ENCODE measurements at regions not wholly inside any gene's neighbourhood (a gene's known extent, or its start where the extent isn't known, plus 50 kb on each side); places are given as distances from the start of the nearest gene placed in this dataset.

DNA sequence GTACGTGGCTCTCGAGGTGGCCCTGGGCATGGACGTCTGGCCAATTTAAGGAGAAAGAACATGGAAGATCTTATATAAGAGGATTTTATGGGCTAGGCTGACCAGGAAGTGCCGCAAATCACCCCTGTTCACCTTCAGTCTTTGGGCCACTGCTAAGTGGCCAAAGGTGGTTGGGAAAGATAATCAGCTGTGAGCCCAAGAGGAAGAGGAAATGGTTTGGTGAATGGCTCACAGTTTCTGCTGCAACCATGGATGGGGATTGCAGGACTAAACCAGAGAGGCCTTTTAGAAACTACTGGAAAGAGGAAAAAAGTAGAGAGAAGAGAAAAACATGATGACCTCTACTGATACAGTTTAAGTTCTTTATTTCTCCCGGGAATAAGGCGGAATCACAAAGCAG, 96.0 kb upstream of the ARHGAP20 start:
- no peak for DNase-seq
- Mint-ChIP-seq H3K27ac (no peak overlapping the region), H3K27me3 (no peaks in the 10 kb centered on the region), H3K4me1 (no peaks in the 10 kb centered on the region), H3K36me3 (ENCODE audit: low read depth) (no peaks in the 10 kb centered on the region), H3K4me3 (no peak overlapping the region), H3K9me3 (no peaks in the 10 kb centered on the region)
- CTCF ChIA-PET = no interaction called here
- POLR2A ChIA-PET = no interaction called here

DNA sequence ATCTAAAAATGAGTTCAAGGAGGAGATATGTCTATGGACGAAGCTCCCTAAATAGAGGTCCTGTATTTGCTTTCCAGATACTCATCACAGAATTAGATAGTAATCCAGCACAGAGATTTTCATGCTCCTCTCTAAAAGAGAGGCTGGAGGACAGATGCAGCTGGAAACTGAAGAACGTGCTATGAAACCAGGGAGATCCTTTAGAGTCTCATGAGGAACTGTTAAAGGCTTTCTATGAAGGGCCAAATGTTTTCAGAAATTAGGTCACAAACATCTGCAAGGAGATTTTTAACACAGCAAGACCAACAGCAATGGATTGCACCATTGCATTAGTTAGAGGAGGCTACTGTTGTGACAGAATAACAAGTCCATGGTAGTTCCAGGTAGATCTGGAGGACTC, 95.6 kb upstream of the ARHGAP20 start:
- Mint-ChIP-seq H3K4me3 (no peak overlapping the region), H3K9me3 (no peaks in the 10 kb centered on the region), H3K36me3 (ENCODE audit: low read depth) (no peaks in the 10 kb centered on the region), H3K27me3 (no peaks in the 10 kb centered on the region), H3K27ac (no peak overlapping the region), H3K4me1 (no peaks in the 10 kb centered on the region)
- CTCF ChIA-PET = no interaction called here
- no peak for DNase-seq
- POLR2A ChIA-PET = no interaction called here

DNA sequence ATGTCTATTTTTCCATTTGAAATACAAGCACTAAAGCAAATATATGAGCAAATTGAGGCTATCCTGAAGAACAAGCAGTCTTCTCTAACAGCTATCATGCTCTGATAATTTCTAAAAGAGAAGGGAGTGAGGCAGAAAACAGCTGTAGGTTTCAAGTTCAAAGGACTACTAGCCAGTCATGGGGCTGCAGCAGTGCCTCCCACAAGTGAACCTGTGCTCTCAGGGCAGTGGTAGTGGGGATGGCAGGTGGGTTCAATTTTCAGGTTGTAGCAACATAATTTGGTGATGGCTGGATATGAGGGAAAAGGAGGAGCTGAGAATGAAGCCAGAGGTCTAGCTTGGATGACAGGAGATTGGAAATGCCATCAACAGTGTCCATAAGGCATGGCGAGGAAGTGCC, 93.5 kb upstream of the ARHGAP20 start:
- CTCF ChIA-PET = no interaction called here
- no peak for DNase-seq

DNA sequence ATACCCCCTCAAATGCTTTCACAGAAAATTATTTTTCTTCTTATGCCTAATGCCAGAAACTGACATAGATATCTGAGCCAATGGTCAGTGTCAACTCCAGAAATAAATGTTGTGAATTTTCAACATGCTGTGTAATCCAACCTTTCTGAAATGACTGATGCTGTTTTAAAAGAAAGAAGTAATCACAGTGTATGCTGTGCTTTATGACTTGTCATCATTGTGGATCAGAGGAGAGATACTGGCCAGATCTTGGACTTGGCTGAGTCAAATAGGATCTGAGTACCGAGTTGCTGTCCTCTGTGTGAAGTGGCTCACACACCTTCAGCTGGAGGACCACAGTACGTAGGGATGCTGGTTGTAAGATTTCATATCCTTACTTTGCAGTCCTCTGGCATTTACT, 89.9 kb upstream of the ARHGAP20 start:
- Mint-ChIP-seq H3K36me3 (ENCODE audit: low read depth) (no peaks in the 10 kb centered on the region), H3K9me3 (no peaks in the 10 kb centered on the region), H3K27ac (no peak overlapping the region), H3K4me1 (no peaks in the 10 kb centered on the region), H3K27me3 (no peaks in the 10 kb centered on the region), H3K4me3 (no peak overlapping the region)
- ChIA-PET POLR2A (no interaction called here), CTCF (no interaction called here)
- DNase-seq = no peak

More for the DNA sequence above, 93.5 kb upstream of the ARHGAP20 start:
- no peaks in the 10 kb centered on the region for H3K4me1 Mint-ChIP-seq
- no peak overlapping the region for H3K27ac Mint-ChIP-seq
- no peaks in the 10 kb centered on the region for H3K9me3 Mint-ChIP-seq
- H3K36me3 Mint-ChIP-seq (ENCODE audit: low read depth) = no peaks in the 10 kb centered on the region
- no peaks in the 10 kb centered on the region for H3K27me3 Mint-ChIP-seq
- no peak overlapping the region for H3K4me3 Mint-ChIP-seq
- POLR2A ChIA-PET = no interaction called here

DNA sequence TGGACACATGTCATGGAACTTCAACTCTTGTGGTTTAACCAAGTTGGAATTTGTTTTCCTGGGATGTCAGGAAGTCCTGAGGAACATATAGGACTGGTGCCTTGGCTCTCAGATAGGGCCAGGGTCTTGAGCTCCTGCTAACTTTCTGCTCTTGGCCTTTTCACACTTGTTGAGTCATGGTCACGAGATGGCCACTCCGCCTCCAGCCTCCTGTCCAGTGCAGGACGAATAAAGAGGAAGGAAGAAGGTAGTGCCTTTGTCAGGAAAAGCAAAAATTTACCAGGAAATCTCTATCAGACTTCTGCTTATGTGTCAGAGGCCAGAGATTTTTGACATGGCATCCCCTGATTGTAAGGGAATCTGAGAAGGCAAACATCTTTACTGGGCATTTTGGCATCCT, 89.1 kb upstream of the ARHGAP20 start:
- no peaks in the 10 kb centered on the region for H3K27me3 Mint-ChIP-seq
- H3K36me3 Mint-ChIP-seq (ENCODE audit: low read depth) = no peaks in the 10 kb centered on the region
- H3K4me3 Mint-ChIP-seq = no peak overlapping the region
- no peaks in the 10 kb centered on the region for H3K4me1 Mint-ChIP-seq
- ChIA-PET POLR2A (no interaction called here), CTCF (no interaction called here)
- no peaks in the 10 kb centered on the region for H3K9me3 Mint-ChIP-seq
- DNase-seq = no peak
- no peak overlapping the region for H3K27ac Mint-ChIP-seq

DNA sequence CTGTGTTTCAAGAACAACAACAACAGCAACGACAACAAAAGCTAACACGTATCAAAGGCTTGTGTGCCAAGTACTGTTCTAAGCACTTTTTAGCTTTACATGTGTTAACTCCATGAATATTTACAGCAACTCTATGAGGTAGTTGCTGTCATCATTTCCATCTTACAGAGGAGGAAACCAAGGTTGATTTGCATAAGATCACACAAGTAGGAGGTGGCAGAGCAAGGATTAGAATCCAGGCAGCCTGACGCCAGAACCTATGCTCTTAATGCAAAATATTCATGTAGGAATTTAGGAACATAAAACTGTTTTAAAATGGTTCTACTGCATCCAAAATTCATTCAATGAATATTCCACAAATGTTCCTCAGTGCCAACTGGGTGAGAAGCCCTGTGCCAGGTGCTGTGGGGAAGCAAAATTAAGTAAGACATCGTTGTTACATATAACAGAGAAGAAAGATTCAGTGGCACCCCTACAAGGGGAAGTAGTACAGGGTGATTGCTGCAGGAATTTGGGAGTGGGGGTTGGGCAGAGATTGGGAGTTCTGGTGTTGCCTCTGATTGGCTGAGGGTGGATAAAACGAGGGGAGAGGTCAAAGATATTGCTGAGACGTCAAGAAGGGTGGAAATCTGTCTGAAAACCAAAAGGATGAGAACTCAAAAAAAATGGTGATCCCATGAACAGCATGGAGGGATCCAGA, 86.1 kb upstream of the ARHGAP20 start:
- DNase-seq = no peak
- Mint-ChIP-seq H3K4me1 (no peaks in the 10 kb centered on the region), H3K27ac (no peak overlapping the region), H3K27me3 (no peaks in the 10 kb centered on the region), H3K36me3 (ENCODE audit: low read depth) (no peaks in the 10 kb centered on the region), H3K9me3 (no peaks in the 10 kb centered on the region), H3K4me3 (no peak overlapping the region)
- ChIA-PET CTCF (no interaction called here), POLR2A (no interaction called here)

DNA sequence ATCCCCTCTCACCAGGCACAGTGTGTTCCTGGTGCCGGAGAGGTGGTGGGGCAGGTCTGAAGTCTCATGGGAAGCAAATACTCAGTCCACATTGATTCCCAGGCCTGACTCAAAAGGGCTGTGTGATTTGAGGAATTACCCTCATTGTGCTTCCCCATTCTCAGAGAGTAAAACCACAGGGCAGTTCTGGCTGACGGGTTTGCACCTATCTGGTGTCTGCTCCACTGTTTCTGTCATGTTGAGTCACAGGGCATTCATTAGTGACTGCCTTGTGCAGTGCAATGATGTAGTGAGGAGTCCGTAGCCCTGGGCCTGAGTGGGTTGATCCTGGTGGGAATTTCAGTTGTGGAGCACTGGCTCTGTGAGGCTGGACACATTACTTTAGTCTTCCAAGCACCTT, 85.2 kb upstream of the ARHGAP20 start:
- no peak overlapping the region for H3K4me3 Mint-ChIP-seq
- no peaks in the 10 kb centered on the region for H3K27me3 Mint-ChIP-seq
- no peak for DNase-seq
- H3K9me3 Mint-ChIP-seq = no peaks in the 10 kb centered on the region
- POLR2A ChIA-PET = no interaction called here
- CTCF ChIA-PET = no interaction called here
- no peaks in the 10 kb centered on the region for H3K4me1 Mint-ChIP-seq
- no peak overlapping the region for H3K27ac Mint-ChIP-seq
- H3K36me3 Mint-ChIP-seq (ENCODE audit: low read depth) = no peaks in the 10 kb centered on the region

DNA sequence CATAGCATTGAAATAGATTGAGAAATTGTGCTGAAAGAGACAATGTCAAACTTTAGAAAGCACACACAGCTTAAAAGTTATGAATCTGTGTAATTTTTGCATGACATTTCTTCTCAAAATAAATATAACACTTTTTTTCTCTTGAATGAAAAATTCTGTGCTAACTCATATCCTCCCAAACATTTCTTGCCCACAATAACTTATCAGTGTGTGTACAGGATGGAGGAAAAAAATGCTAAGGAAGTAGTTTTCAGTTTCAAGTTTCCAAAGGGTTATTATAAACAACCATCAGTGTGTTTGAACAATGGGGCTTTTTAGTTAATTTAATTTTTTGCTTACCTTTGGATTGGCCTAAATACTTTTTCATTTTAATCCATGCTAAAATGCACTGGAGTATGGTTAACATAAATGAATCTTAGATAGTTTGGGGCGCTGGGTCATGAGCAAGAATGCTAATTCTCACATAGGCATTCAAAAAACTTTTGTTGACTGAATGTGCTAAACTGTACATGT, 82.9 kb upstream of the ARHGAP20 start:
- no peaks in the 10 kb centered on the region for H3K9me3 Mint-ChIP-seq
- H3K4me3 Mint-ChIP-seq = no peak overlapping the region

DNA sequence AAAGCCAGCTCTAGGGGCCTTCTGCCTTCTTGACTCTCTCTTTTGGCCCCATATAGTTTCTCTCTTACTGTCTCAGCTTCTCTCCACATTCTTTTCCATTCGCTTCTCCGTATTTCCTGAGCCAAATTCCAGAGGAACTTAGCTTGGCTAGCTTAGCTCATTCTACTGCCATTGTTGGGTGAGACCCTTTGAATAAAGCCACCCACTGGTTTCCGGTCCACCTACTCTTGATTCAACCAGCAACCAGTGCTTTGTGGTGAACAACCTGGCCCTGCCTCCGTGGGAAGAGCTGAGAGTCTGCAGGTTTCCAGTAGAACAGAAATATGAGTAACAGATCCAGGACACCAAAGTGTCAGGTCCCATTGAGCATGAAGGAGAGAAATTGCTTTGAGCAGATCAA, 81.3 kb upstream of the ARHGAP20 start:
- ChIA-PET CTCF (no interaction called here), POLR2A (no interaction called here)
- no peak overlapping the region for H3K27ac Mint-ChIP-seq
- no peaks in the 10 kb centered on the region for H3K4me1 Mint-ChIP-seq
- no peaks in the 10 kb centered on the region for H3K27me3 Mint-ChIP-seq
- H3K9me3 Mint-ChIP-seq = no peaks in the 10 kb centered on the region
- no peak overlapping the region for H3K4me3 Mint-ChIP-seq
- no peak for DNase-seq
- no peaks in the 10 kb centered on the region for H3K36me3 Mint-ChIP-seq (ENCODE audit: low read depth)

More for the DNA sequence above, 82.9 kb upstream of the ARHGAP20 start:
- no peak for DNase-seq
- no peaks in the 10 kb centered on the region for H3K27me3 Mint-ChIP-seq
- ChIA-PET CTCF (no interaction called here), POLR2A (no interaction called here)
- H3K36me3 Mint-ChIP-seq (ENCODE audit: low read depth) = no peaks in the 10 kb centered on the region
- no peak overlapping the region for H3K27ac Mint-ChIP-seq
- no peaks in the 10 kb centered on the region for H3K4me1 Mint-ChIP-seq

DNA sequence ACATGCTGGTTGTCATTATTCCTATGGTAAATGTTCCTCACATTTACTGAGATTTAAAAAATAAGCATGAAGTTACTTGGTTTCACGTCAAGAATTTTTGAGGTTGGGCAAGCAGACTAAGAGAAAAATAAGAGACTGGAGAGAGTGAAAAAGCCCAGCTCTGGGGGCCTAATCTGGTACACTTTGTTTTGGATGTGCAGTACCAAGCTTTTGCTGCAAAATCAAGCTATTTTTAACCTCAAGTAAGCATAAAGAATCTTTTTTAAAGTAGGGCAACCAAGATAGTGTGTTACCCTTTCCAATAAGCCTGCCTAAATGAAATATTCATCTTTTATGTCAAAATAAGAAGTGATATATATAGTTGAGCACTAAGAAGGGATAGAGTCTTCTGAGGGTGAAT, 79.4 kb upstream of the ARHGAP20 start:
- ChIA-PET POLR2A (no interaction called here), CTCF (no interaction called here)
- H3K27me3 Mint-ChIP-seq = no peaks in the 10 kb centered on the region
- no peaks in the 10 kb centered on the region for H3K4me1 Mint-ChIP-seq
- H3K9me3 Mint-ChIP-seq = no peaks in the 10 kb centered on the region
- no peak overlapping the region for H3K4me3 Mint-ChIP-seq
- H3K27ac Mint-ChIP-seq = no peak overlapping the region
- no peak for DNase-seq
- no peaks in the 10 kb centered on the region for H3K36me3 Mint-ChIP-seq (ENCODE audit: low read depth)

DNA sequence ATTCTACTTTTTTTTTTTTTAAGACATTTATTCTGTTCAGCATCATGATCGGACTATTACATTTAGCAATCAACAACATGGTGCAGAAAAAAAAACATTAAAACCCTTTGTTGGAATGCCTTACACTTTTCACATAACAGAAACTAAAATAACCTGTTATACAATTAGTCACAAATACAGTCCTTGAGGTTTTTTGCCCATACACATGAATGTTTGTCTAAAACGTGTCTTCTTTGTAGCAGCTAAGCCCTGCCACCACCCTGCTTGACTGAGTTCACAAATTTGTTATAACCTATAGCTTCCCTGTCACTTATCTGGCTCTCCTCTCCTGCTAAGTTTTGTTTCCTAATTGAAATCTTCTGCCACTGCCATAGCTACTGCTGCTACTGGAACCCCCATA, 75.4 kb upstream of the ARHGAP20 start:
- CTCF ChIA-PET = no interaction called here
- POLR2A ChIA-PET = no interaction called here
- Mint-ChIP-seq H3K4me3 (no peak overlapping the region), H3K27ac (no peak overlapping the region), H3K36me3 (ENCODE audit: low read depth) (no peaks in the 10 kb centered on the region), H3K27me3 (no peaks in the 10 kb centered on the region), H3K4me1 (no peaks in the 10 kb centered on the region), H3K9me3 (no peaks in the 10 kb centered on the region)
- no peak for DNase-seq

DNA sequence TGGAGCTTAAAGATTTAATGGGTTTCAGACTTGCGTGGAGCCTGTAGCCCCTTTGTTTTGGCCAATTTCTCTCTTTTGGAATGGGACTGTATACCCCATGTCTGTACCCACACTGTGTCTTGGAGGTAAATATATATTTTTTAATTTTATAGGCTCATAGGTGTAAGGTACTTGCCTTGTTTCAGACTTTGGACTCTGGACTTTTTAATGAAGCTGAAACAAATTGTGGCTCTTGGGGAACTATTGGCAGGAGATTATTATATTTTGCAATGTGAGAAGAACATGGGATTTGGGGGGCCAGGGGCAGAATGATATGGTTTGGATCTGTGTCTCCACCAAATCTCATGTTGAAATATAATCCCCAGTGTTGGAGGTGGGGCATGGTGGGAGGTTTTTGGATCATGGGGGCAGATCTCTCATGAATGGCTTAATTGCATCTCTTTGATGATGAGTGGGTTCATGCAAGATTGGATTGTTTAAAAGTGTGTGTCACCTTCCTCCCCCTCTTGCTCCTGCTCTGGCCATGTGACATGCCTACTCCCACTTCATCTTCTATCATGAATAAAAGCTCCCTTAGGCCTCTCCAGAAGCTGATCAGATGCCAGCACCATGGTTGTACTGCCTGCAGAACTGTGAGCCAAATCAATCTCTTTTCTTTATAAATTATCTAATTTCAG, 74.1 kb upstream of the ARHGAP20 start:
- POLR2A ChIA-PET = no interaction called here
- CTCF ChIA-PET = no interaction called here
- H3K27me3 Mint-ChIP-seq = no peaks in the 10 kb centered on the region
- no peak overlapping the region for H3K4me3 Mint-ChIP-seq
- no peaks in the 10 kb centered on the region for H3K4me1 Mint-ChIP-seq
- H3K9me3 Mint-ChIP-seq = no peaks in the 10 kb centered on the region
- no peaks in the 10 kb centered on the region for H3K36me3 Mint-ChIP-seq (ENCODE audit: low read depth)
- no peak overlapping the region for H3K27ac Mint-ChIP-seq
- no peak for DNase-seq

DNA sequence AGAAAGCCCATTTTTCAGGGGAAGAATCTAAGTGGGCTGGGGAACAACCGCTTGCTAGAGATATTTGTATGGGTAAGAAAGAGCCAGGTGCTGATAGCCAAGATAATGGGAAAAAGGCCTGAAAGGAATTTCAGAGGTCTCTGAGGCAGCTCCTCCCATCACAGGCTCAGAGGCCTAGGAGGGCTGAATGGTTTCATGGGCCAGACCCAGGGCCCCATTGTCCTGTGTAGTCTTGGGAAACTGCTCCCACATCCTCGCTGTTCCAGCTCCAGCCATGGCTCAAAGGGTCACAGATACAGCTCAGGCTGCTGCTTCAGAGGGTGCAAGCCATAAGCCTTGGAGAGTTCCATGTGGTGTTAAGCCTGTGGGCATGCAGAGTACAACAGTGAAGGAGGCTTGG, 73.2 kb upstream of the ARHGAP20 start:
- CTCF ChIA-PET = no interaction called here
- POLR2A ChIA-PET = no interaction called here
- no peaks in the 10 kb centered on the region for H3K36me3 Mint-ChIP-seq (ENCODE audit: low read depth)
- H3K4me3 Mint-ChIP-seq = no peak overlapping the region
- no peaks in the 10 kb centered on the region for H3K4me1 Mint-ChIP-seq
- peaks cover 3% of the 10 kb centered on the region for H3K27me3 Mint-ChIP-seq
- H3K27ac Mint-ChIP-seq = no peak overlapping the region
- H3K9me3 Mint-ChIP-seq = no peaks in the 10 kb centered on the region
- no peak for DNase-seq

DNA sequence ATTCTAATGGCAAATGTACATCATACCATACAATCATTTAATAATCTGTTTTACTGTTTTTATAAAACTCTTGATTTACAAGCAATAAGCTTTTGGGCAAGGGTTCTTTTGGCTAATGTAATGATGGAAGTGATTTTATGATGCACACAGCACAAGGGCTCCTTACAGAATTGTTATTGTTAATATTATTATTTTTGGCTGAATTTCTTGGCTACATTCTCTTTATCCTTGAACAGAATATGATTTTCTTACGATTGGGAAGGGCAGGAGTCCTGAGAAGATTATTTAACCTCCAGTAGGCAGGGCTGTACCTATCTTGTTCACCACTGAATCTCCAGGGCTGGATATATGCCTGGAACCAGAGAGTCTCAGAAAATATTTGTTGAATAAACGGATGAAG, 70.4 kb upstream of the ARHGAP20 start:
- Mint-ChIP-seq H3K27me3 (peaks cover 3% of the 10 kb centered on the region), H3K9me3 (no peaks in the 10 kb centered on the region), H3K4me3 (no peak overlapping the region), H3K36me3 (ENCODE audit: low read depth) (no peaks in the 10 kb centered on the region), H3K27ac (no peak overlapping the region), H3K4me1 (no peaks in the 10 kb centered on the region)
- DNase-seq = no peak
- ChIA-PET CTCF (no interaction called here), POLR2A (no interaction called here)

Data from activated CD4-positive, alpha-beta memory T cell treated with anti-CD3 and anti-CD28 coated beads, Interleukin-2, amount 10 ng/mL, durations not matched to agents 7 days and 5 days (primary cell).